SK-N-MC (cell line): ENCODE measurements at regions not wholly inside any gene's neighbourhood (a gene's known extent, or its start where the extent isn't known, plus 50 kb on each side); places are given as distances from the start of the nearest gene placed in this dataset.
A peak's percentile ranks its signal among the peaks of the same experiment; 100 is the strongest.

ENCODE experiments used
- DNase-seq: peaks from one replicate; pipeline ENCODE4 v3.0.0-alpha.2; 2011; ENCODE audit warnings: low read depth, low spot score
- H3K27ac ChIP-seq: fragments of 200-600 bp; sonication (generic); 2 replicates; pipeline ENCODE4 v1.5.1; 2016; ENCODE audit warnings: mixed run types
- H3K36me3 ChIP-seq: fragments of 200-600 bp; sonication (generic); 2 replicates; pipeline ENCODE4 v1.6.1; 2017; ENCODE audit warnings: antibody characterized with exemption, low read length, mixed read lengths; ENCODE audit not compliant: insufficient read depth
- H3K4me3 ChIP-seq: fragments of 200-600 bp; sonication (generic); 2 replicates; pipeline ENCODE4 v1.5.1; 2016
- H3K9ac ChIP-seq: fragments of 200-600 bp; sonication (generic); 2 replicates; pipeline ENCODE4 v1.8.0; 2017; ENCODE audit warnings: mixed run types, mixed read lengths; ENCODE audit not compliant: insufficient read length
- H3K9me3 ChIP-seq: fragments of 200-600 bp; sonication (generic); 2 replicates; pipeline ENCODE4 v1.6.1; 2017; ENCODE audit warnings: low read depth, mild to moderate bottlenecking, antibody characterized with exemption, low read length, moderate library complexity, mixed read lengths
- EZH2 ChIP-seq: fragments of 200-600 bp; sonication (generic); IDR thresholded peaks from one replicate; pipeline ENCODE4 v1.6.1; 2017; ENCODE audit warnings: antibody characterized with exemption
- FOXP2 ChIP-seq: optimal IDR thresholded peaks from 2 replicates; pipeline ENCODE3; 2011; ENCODE audit warnings: mild to moderate bottlenecking, moderate library complexity; ENCODE audit not compliant: insufficient read depth; ENCODE audit errors: extremely low read length, control extremely low read depth
- POLR2AphosphoS5 ChIP-seq: IDR thresholded peaks from 2 replicates; pipeline ENCODE4 v1.6.1; 2012; ENCODE audit warnings: mild to moderate bottlenecking, low read depth, low read length, borderline replicate concordance

DNA sequence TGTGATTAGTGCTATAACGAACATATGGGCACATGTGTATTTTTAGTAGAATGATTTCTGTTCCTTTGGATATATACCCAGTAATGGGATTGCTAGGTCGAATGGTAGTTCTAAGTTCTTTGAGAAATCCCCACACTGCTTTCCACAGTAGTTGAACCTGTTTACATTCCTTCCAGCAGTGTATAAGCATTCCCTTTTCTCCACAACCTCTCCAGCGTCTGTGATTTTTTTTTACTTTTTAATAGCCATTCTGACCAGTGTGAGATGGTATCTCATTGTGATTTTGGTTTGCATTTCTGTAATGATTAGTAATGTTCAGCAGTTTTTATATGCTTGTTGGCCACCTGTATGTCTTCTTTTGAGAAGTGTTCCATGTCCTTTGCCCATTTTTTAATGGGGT lies 81.8 kb upstream of the SLC44A3 start:
- H3K4me3 ChIP-seq = no peak overlapping the region
- no peak for DNase-seq
- TF ChIP-seq POLR2AphosphoS5 (no peak), FOXP2 (no peak), EZH2 (no peak)
- no peaks in the 10 kb centered on the region for H3K36me3 ChIP-seq
- H3K9ac ChIP-seq = no peak overlapping the region
- no peaks in the 10 kb centered on the region for H3K9me3 ChIP-seq
- no peak overlapping the region for H3K27ac ChIP-seq

DNA sequence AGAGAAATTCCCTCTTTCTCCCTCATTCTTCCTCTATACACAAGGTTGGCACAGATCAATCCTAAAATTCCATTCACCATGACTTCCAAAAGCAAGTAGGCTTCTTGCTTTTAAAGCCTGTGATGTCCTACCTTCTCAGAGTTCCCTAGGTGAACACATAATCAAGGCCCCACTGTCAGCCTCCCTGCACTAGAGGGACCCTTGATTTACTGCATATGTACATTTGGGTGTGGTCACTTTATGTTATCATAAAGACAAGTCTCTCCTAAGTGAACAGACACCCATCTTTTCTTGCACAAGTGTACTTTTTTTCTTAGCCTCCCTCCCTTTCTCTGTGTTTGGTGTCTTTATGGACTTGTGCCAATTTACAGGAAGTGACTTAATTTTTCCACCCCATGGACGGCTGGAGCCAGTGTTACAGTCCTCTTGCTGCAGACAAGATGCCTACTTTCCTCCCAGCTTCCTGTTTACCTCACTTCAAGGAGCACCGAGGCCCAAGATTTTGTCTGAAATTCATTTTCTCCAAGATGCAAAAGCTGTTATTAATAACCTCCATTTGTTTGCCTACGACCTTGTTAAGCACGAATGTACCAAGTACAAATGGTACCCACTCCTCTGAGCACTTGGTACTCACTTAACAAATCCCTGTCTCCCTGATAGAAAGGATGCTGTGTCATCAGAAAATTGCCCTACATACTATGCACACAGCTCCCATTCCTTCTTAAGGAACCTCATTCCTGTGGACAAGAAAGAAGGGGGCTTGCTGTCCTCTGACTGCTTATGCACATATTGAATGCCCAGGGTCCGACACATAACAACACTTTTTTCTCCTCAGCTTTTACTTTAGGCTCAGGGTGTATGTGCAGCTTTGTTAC lies 82.8 kb upstream of the SLC44A3 start:
- no peaks in the 10 kb centered on the region for H3K9me3 ChIP-seq
- H3K36me3 ChIP-seq = no peaks in the 10 kb centered on the region
- peak overlapping the region; percentile 98 for H3K27ac ChIP-seq
- H3K9ac ChIP-seq = no peak overlapping the region
- H3K4me3 ChIP-seq = no peak overlapping the region
- no peak for DNase-seq
- no peak for TF ChIP-seq EZH2
- TF ChIP-seq POLR2AphosphoS5 = 0 out of 2 replicates have a peak, but pooled peaks have one; percentile 19
- peak; percentile 81 for TF ChIP-seq FOXP2

GRCh38 chr1:94736549-94736948 lies 83.6 kb upstream of the SLC44A3 start:
- no peak overlapping the region; the same call in 1 of the 2 replicates for H3K4me3 ChIP-seq
- H3K9ac ChIP-seq = no peak overlapping the region
- peak overlapping the region; percentile 98 for H3K27ac ChIP-seq
- no peak for DNase-seq
- TF ChIP-seq POLR2AphosphoS5 = no peak
- no peaks in the 10 kb centered on the region for H3K9me3 ChIP-seq
- H3K36me3 ChIP-seq = no peaks in the 10 kb centered on the region

DNA sequence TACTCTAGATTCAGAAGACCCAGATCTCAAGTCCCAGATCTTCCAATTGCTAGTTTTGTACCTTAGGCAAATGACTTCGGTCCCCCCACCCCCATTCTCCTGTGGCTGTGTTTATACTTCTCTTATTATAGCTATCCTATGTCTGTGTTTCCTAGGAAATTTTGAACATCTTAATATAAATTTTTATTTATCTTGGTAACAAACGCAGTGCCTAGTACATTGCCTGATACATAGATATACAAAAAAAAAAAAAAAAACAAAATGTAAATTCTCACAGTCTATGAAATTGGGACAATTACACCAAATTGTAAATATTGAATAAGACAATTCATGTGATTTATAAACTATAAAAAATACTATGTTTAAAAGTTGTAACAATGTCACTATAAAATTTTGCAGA lies 84.1 kb upstream of the SLC44A3 start:
- DNase-seq = no peak
- no peak for TF ChIP-seq EZH2
- TF ChIP-seq FOXP2 = no peak
- TF ChIP-seq POLR2AphosphoS5 = no peak
- Histone ChIP-seq H3K27ac (peak overlapping the region; percentile 98), H3K9me3 (no peaks in the 10 kb centered on the region), H3K36me3 (no peaks in the 10 kb centered on the region), H3K9ac (peak overlapping the region; percentile 40), H3K4me3 (peak overlapping the region; percentile 69)

DNA sequence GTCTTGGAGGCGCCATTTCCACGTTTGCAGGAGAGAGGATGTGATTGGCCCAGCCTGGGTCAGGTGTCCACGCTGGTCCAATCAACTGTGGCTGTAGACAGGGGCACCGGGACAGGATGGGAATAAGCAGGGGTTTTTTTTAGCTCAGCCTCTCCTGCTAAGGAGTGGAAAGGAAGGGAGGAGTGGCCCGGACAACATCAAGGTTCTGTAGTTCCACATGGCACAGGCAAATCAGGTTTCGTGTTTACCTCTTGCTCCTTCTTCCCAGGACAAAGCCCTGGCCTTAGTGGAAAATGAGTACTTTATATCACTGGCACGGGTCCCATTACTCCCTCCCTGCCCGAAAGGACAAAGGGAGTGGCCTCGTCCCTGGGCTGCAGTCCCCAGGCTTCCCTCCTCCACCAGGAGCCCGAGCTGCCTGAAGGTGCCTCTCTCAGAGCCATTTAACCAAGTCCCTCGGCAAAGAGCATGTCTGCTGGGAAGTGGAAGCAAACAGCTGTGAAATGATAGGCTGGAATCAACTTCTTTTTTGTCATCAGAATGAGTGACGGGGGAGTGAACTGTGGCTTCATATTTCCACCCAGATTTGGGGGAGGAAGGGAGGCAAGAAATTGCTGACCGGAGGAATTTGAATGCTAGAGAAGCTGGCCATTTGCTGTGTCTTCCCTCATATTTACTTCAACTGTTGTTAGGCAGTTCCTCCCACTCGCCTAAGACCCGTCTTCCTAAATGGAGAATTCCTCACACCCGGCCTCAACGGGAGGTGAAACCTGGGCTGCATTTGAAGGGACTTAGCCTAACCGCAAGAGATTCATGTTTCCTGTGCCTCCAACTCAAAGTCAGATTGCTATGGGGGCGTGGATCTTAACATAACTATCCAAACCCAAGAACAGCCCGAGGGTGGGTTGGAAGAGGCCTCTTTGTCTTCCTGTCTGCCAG lies 84.9 kb upstream of the SLC44A3 start:
- peak; percentile 100 for DNase-seq
- H3K27ac ChIP-seq = peak overlapping the region; percentile 98
- H3K4me3 ChIP-seq = peak overlapping the region; percentile 69
- no peaks in the 10 kb centered on the region for H3K9me3 ChIP-seq
- peak overlapping the region; percentile 58 for H3K9ac ChIP-seq
- TF ChIP-seq EZH2 (no peak), FOXP2 (peak; percentile 98), POLR2AphosphoS5 (peak; percentile 72)
- no peaks in the 10 kb centered on the region for H3K36me3 ChIP-seq

GRCh38 chr1:94731891-94732290 lies 88.3 kb upstream of the SLC44A3 start:
- Histone ChIP-seq H3K9ac (no peak overlapping the region), H3K4me3 (no peak overlapping the region), H3K36me3 (no peaks in the 10 kb centered on the region), H3K9me3 (no peaks in the 10 kb centered on the region), H3K27ac (no peak overlapping the region)
- no peak for TF ChIP-seq EZH2
- TF ChIP-seq FOXP2 = no peak
- TF ChIP-seq POLR2AphosphoS5 = no peak
- DNase-seq = no peak

GRCh38 chr1:94730450-94730849 lies 89.7 kb upstream of the SLC44A3 start:
- Histone ChIP-seq H3K4me3 (no peak overlapping the region), H3K9ac (no peak overlapping the region), H3K9me3 (no peaks in the 10 kb centered on the region), H3K27ac (no peak overlapping the region), H3K36me3 (no peaks in the 10 kb centered on the region)
- TF ChIP-seq EZH2 (no peak), POLR2AphosphoS5 (no peak), FOXP2 (no peak)
- DNase-seq = no peak

DNA sequence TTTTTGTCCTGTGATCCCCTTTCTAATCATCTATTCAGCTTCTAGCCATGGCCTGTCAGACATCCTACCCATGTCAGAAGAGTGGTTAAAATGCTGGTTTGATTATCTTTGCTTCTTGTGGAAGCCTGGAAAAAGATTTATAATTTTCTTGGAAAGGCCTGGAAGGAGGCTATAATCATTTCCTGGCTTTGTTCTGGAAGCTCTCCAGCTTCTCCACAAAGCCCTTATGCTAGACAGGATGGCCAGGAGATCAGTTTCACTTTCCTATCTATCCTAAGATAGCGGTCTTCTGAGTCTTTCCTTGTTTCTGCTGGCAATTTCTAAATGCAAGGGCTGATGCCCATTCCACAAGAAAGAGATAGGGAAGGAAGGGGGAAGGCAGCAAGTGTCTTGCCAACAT lies 90.9 kb upstream of the SLC44A3 start:
- Histone ChIP-seq H3K27ac (no peak overlapping the region), H3K9ac (no peak overlapping the region)
- DNase-seq = no peak

More for the DNA sequence above, 90.9 kb upstream of the SLC44A3 start:
- Histone ChIP-seq H3K4me3 (no peak overlapping the region), H3K9me3 (no peaks in the 10 kb centered on the region), H3K36me3 (no peaks in the 10 kb centered on the region)
- TF ChIP-seq EZH2 (no peak), FOXP2 (no peak), POLR2AphosphoS5 (no peak)
